Endothelial cell of umbilical vein (primary cell): ENCODE measurements at regions not wholly inside any gene's neighbourhood (a gene's known extent, or its start where the extent isn't known, plus 50 kb on each side); places are given as distances from the start of the nearest gene placed in this dataset.

Experiments used
- CTCF ChIP-seq, 2 donors: IDR thresholded peaks; 1 replicate in 1 of 2; 2 replicates in 1 of 2; pipeline ENCODE4 v1.5.1; 2011; ENCODE audit warnings: low read length in 2 of 2, mild to moderate bottlenecking in 2 of 2, moderate library complexity in 2 of 2, control low read depth in 1 of 2, inconsistent platforms in 1 of 2, low read depth in 1 of 2; ENCODE audit not compliant: insufficient read depth in 1 of 2; ENCODE audit errors: extremely low read depth in 1 of 2
- EZH2 ChIP-seq: IDR thresholded peaks from 2 replicates; pipeline ENCODE4 v1.6.1; 2012; ENCODE audit warnings: borderline replicate concordance, low read depth, mild to moderate bottlenecking, moderate library complexity, low read length, inconsistent platforms; ENCODE audit not compliant: severe bottlenecking
- JUN ChIP-seq: IDR thresholded peaks from 2 replicates; pipeline ENCODE4 v1.6.1; 2011; ENCODE audit warnings: borderline replicate concordance, low read depth; ENCODE audit not compliant: insufficient read length, insufficient read depth
- MAX ChIP-seq: IDR thresholded peaks from 2 replicates; pipeline ENCODE4 v1.6.1; 2011; ENCODE audit not compliant: insufficient read depth, insufficient read length
- MYC ChIP-seq: IDR thresholded peaks from one replicate; pipeline ENCODE4 v1.6.1; 2011; ENCODE audit warnings: mild to moderate bottlenecking, low read depth, low read length
- POLR2A ChIP-seq: IDR thresholded peaks from 2 replicates; pipeline ENCODE4 v1.6.1; 2012; ENCODE audit warnings: low read depth, mild to moderate bottlenecking, control low read depth, low read length
- POLR2AphosphoS5 ChIP-seq: IDR thresholded peaks from 2 replicates; pipeline ENCODE4 v1.6.1; 2012; ENCODE audit warnings: low read depth, mild to moderate bottlenecking, control low read depth, low read length, moderate library complexity; ENCODE audit not compliant: insufficient read depth

DNA sequence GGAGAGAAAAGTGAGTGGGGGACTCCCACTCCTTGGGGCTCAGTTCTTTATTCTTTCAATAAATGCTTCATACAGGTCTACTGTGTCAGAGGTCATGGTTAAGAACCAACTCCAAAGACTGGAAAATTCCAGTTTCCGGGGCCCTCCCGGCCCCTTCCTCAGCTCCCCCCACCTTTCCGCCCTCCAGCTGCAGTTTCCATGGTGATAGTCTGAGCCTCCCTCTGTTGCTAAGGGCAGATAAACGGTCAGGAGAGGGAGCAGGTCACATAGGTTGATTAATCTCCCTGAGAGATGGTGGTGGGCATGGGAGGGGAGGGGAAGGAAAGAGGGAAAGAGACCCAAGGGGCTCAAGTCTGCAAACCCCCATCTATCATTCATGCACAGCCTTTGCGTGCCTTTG lies 131.5 kb upstream of the USP29 start:
- TF ChIP-seq CTCF (IDR thresholded peaks at IDR 0.05; ENCODE audit: extremely low read depth in 1 of 2, insufficient read depth in 1 of 2, low read depth in 1 of 2, low read length in 2 of 2) (no peak), MAX (no peak), EZH2 (no peak), POLR2AphosphoS5 (no peak), JUN (no peak), POLR2A (no peak), MYC (no peak)
